ENCODE measurements at regions not wholly inside any gene's neighbourhood (a gene's known extent, or its start where the extent isn't known, plus 50 kb on each side); places are given as distances from the start of the nearest gene placed in this dataset.
"Not testable (repeated sequence)": the region's sequence is repeated elsewhere in the genome, so short reads cannot be mapped to it uniquely, and the experiment has no call there.

DNA sequence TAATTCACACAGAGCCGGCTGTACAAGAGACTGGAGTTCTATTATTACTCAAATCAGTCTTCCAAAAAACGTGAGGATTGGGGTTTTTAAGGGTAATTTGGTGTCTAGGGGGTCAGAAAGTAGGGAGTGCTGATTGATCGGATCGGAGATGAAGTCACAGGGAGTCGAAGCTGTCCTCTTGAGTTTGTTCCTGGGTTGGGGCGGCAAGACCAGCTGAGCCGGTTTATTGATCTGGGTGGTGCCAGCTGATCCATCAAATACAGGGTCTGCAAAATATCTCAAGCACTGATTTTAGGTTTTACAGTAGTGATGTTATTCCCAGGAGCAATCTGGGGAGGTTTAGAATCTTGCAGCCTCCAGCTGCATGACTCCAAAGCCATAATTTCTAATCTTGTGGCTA is 262.7 kb downstream of the KCNRG start:
- no peak for DNase-seq

DNA sequence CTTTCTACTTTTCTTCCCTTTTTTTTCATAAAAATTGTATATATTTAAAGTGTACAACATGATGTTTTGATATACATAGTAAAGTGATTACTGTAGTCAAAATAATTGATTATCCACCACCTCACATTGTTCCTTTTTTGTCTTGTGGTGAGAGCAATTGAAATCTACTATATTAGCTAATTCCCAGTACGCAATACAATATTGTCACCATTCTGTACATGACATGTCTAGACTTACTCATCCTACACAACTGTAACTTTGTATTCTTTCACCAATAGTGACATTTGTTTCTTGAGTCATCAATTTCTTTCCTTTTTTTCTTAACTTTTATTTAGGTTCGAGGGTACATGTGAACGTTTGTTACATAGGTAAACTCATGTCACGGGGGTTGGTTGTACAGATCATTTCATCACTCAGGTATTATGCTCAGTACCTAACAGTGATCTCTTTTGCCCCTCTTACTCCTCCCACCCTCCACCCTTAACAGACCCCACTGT is 265.2 kb downstream of the KCNRG start:
- no peak for DNase-seq

DNA sequence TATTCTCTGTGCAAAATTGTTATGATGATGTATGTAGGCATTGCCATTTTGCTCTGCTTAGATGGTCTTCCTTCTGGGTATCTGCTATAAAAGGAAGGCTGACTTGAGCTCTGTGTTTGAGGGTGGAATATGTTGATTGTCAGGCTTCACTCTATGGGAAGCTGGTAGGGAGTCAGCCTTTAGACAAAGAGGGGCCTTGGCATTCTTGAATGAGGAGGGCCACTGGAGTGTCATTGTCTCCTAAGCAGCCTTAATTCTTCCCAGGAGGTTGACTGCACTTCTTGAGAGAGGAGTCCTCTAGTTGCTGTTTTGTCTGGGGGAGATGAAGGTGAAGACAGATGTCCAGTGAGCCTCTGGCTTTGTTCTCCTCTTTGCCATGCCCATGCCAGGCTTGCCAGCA is 266.8 kb downstream of the KCNRG start:
- DNase-seq, result no peak

DNA sequence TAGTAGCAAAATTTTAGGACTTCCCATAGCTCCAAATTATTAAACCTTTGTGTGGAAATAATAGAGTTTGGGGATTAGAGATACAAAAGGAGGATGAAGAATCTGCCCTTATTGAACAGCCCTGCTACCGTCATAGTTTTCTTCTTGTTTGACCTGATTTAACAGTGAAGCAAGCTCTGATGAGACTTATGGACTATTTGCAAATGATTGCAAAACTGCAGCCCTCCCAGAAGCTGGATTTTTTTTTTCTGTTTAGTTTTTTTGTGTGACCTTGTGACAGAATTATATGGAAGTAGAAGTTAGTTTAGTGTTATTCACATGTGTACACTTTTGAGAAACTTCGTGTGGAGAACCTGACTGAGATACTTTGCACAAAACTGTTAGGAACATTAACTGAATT is 267.8 kb downstream of the KCNRG start:
- DNase-seq, result no peak

DNA sequence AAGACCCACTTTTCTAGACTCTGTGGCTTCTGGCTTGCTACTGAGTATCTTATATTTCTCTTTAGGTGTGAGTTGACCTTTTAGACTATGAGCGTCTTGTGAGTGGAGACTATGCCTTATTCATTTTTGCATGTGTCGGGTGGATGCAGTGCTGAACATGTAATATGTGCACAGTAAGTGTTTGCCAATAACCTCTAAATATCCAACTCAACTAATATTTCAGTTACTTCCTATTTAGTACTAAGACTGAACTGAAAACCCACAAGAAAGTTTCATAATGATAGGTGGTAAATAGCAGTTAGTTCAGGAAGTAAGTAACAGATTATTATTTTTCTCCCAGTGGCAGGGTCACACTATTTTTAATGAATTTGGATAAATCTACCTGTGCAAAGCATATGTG is 269.3 kb downstream of the KCNRG start:
- DNase-seq, result no peak

DNA sequence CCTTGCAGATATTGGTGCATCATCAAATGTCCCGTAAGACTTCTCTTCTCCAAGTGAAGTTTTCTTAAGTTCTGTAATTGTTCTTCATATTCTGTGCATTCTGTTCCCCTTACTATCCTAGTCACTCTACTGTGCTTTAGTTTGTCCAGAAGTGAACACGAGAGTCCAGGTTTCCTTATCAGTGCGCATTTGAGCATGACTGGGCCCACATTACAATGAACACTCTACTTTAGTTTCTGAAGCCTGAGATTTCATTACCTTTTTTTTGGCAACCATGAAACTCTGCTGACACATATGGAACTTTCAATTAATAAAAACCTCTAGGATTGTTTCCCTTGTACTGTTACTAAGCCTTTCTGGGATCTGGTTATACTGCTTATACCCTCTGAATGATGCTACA is 270.0 kb downstream of the KCNRG start:
- DNase-seq, result no peak

DNA sequence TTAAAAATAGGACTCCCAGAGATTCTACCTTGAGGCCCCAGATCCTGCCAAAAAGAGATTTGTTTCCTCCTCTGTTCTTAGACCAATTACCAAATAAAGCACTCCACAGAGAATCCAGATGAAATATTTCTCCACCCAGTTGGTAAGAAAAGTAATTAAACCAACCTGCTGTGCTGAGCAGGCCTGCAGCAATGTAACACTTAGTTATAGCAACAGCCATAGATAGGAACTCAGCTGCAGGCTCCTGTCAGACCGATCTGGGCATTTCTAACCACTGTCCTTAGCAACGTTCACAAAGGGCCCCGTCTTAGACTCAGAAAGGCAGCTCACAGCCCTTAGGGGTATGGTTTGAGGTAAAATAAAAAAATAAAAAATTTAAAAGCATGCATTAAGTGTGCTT is 271.1 kb downstream of the KCNRG start:
- no peak for DNase-seq

DNA sequence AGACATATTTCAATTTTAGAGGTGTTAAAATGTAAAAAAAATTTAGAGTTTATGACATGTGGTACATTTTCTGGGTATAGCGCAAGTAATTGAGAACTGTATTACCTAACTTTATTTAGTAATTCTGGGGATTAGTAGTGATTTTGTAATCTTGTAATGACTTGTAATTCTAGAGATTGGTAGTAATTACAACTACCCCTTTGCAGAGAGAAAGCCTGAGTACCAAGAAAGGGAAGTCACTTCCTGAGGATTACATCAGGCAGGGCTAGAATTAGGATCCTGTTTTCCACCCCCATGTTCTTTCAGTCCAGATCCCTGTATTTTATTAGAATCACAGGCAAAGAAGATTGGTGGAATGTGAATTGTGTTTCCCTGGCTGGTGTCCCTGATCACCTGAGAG is 274.9 kb downstream of the KCNRG start:
- DNase-seq, result no peak

DNA sequence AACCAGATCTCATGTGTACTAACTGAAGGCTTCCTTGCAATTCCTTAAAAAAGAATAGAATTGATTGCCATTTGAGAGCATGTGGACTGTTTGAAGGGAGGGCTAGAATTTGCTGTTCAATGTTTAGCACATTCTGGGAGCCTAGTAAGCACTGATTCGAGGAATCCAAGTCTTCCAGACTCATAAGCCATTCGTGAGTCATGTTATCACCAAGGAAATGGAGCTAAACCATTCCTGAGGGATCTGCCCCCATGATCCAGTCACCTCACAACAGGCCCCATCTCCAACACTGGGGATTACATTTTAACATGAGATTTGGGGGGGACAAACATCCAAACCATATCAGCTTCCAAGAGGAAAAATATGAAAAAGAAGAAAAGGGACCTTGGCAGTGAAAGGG is 276.4 kb downstream of the KCNRG start:
- peak; percentile 13 for DNase-seq

DNA sequence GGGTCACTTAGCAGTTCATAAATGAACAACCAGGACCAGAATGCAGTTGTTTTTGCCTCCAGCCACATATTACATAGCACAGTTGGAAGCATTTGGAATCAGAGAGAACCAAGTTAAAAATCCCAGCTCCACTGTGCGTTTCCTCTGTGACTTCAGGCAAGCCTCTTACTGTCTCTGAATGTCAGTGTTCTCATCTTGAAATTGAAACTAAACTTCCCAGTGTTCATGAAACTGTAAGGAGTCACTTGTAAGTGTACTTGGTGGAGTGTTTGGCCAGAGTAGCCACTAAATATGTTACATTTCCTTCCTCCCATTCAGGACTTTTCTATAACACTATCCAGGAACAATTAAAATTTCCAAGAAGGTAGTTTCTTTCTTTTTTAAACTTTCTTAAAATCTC is 276.8 kb downstream of the KCNRG start:
- DNase-seq, result no peak

DNA sequence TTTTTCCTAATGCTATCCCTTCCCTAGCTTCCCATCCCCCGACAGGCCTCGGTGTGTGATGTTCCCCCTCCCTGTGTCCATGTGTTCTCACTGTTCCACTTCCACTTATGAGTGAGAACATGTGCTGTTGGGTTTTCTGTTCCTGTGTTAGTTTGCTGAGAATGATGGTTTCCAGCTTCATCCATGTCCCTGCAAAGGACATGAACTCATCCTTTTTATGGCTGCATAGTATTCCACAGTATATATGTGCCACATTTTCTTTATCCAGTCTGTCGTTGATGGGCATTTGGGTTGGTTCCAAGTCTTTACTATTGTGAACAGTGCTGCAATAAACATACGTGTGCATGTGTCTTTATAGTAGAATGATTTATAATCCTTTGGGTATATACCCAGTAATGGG is 279.2 kb downstream of the KCNRG start:
- DNase-seq, result not testable (repeated sequence)

DNA sequence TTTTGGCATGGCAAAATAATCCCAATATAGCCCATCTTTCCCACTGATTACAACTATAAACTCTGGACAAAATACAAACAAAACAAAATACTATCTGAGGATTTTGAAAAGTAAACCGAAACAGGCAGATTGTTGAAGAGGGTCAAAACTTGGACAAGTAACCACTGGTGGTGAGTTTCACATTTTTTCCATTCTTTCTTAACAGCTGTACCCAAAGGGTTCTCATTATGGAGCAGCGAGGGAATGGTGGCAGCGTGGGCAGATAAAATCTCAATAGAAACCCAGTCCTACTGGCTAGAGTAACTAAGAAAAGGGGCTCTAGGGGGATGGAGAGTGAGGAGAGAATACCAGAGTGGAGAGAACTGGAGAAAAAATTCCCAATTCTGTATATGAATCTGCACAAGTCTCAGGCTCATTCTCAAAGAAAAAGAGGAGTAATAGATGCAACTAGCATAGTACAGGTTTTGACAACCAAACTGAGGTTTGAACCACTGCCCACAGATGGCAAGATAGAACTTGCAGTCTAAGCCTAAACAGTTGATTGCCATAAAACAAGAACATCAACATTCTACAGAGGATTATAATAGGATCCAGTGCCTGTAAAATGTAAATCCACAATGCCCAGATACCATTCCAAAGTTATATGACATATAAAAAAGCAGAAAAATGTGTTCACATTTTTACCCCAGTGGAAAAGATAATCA is 284.5 kb downstream of the KCNRG start:
- DNase-seq, result no peak

DNA sequence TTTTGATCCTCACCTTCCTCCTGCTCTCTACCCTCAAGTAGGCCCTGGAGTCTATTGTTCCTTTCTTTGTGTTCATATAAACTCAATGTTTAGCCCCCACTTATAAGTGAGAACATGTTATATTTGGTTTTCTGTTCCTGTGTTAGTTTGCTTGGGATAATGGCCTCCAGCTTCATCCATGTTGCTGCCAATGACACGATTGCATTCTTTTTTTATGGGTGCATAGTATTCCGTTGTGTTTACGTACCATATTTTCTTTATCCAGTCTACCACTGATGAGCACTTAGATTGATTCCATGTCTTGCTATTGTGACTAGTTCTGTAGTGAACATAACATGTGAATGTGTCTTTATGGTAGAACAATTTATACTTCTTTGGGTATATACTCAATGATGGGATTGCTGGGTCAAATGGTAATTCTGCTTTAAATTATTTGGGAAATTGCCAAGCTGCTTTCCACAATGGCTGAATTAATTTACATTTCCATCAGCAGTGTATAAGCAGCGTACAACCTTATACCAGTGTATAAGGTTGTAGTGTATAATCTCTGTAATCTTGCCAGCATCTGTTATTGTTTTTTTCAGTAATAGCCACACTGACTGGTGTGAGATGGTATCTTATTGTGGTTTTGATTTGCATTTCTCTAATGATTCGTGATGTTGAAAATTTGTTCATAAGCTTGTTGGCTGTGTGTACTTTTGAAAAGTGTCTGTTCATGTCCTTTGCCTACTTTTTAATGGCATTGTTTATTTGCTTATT is 288.9 kb downstream of the KCNRG start:
- no peak for DNase-seq

DNA sequence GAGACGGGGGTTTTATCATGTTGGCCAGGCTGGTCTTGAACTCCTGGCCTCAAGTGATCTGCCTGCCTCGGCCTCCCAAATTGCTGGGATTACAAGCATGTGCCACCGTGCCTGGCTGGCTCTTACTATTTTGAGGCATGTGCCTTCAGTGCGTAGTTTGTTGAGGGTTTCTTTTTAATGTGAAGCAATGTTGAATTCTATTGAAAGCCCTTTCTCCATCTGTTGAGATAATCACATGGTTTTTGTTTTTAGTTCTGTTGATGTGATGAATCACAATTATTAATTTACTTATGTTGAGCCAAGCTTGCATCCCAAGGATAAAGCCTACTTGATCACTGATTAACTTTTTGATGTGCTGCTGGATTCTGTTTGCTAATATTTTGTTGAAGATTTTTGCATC is 290.9 kb downstream of the KCNRG start:
- DNase-seq, result no peak

DNA sequence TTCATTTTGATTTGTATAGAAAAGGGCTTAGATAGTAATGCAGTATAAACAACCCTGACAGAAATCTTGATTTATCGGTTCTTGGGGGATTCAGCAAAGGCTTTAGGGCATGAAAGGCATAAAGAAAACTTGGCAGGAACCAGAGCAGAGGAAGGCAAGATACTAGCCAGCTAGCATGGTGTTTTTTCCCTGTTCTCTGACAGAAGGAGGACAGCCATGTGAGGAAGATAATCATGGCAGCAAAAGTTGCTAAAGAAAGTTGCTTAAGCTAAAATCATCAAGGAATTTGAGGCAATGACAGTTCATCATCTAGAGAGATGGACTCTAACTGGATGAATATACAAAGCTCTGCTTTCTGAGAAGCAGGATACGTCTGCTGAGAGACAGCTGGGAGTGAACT is 294.1 kb downstream of the KCNRG start:
- DNase-seq, result no peak

DNA sequence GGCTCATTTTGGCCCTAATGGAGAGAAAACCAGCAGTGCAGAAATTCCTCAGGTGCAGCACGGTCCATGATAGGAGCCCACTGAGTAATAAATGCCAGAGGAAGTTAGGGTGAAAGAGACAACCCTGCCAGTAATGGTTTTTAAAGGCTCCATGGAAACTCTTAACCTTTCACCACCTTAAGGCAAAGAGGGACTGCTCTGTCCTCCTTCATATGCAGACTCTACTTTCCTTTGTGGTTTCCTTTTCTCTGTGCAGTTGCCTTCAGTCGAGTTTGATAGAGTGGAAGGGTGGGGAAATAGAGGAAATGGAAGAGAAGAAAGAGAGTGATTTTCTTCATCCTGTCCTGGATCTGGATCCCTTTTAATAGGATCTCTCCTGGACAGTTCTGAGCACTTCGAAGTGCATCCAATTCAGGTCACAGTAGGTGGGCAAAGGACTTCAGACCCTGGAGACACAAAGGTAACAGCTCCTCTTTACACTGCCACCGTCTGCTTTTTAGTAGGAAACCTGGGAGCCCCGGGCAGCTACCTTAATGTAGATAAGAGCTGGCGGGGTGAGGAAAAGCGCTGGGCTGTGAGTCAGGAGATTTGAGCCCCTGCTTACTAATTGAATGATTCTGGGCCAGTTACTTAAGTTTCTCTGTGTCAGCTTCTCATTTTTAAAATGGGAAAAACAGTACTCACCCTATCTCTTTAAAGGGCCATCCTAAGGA is 294.8 kb downstream of the KCNRG start:
- no peak for DNase-seq

DNA sequence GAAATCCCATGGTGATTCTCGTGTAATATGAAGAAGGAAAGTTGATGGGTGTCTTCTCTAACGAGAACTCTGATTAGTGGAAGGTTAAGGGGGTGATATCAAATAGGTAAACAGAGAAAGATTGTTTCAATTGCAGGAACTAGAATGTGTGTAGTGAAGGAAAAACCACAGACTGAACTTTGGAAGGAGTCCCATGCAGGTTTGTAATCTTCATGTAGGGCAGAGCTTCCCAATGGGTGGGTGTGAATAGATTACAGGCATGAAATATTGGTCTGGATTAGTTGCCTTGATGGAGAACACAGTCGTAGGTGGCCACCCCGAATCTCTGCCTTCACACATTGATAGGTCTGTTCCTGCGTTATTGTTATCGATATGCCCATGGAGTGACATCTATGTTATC is 295.5 kb downstream of the KCNRG start:
- DNase-seq, result no peak

DNA sequence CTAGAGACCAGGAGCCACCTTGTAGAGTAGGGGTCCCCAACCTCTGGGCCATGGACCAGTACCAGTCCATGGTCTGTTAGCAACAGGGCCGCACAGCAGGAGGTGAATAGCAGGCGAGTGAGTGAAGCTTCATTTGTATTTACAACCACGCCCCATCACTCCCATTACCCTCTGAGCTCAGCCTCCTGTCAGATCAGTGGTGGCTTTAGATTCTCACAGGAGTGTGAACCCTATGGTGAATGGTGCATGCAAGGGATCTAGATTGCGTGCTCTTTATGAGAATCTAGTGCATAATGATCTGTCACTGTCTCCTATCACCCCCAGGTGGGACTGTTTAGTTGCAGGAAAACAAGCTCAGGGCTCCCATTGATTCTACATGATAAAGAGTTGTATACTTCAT is 303.6 kb downstream of the KCNRG start:
- no peak for DNase-seq

DNA sequence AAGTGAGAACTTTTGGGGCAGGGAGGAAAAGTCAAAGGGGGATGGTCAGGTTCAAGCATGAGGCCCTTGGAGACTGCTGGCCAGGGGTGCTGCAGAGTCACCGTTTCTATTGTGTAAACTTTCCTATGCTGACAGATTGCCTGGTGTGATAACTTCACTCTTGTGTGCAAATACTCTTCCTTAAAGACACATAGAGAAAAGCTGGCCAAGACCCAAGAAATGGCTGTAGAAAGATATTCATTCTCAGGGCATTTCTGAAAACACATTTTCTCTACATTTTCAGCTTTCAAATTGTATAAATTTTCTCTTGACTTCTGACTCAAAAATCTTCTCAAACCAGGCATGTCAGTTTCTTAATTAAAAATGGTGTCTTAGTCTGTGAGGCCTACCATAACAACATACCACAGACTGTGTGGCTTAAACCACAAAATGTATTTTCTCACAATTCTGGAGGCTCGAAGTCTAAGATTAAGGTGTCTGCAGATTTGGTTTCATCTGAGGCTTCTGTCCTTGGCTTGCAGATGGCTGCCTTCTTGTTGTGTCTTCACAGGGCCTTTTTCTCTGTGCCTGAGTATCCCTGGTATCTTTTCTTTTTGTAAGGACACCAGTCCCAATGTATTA is 304.5 kb downstream of the KCNRG start:
- DNase-seq, result peak; percentile 79

DNA sequence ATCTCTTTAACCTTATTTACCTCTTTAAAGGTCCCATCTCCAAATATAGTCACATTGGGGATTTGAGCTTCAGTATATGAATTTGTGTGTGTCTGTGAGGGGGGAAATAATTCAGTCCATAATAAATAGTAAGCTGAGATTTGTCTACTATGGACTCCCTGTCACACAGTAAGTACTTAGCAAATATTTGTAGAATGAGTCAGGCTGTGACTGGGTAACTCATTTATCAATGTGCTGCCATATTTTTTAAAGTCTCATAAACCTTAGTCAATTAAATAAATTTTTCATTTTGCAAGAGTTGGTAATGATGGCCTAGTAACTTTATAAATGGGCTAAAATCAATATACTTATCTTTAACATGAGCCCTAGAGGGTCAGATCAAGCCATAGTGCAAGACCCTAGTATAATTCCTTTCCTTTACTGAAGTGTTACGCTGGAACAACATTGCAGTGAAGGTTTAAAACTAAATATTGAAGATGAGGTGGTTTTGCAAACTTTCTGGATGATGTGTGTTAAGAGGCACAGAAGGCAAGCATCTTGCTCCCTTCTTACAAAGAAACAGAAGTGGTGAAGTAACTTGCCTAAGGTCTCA is 305.1 kb downstream of the KCNRG start:
- DNase-seq, result peak; percentile 76

DNA sequence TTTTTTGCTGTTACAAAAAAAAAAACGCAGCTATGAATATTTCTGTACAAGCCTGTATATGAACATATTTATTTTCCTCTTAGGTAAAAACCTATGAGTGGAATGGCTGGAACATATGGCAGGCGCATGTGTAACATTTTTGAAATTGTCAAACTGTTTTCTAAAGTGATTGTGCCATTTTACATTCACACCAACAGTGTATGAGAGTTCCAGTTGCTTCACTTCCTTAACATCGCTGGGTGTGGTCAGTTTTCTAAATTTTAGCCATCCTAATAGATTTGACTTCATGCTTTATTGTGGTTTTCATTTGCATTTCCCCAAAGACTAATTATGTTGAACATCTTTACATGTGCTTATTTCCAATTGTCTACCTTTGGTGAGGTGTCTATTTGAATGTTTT is 306.8 kb downstream of the KCNRG start:
- DNase-seq, result no peak

DNA sequence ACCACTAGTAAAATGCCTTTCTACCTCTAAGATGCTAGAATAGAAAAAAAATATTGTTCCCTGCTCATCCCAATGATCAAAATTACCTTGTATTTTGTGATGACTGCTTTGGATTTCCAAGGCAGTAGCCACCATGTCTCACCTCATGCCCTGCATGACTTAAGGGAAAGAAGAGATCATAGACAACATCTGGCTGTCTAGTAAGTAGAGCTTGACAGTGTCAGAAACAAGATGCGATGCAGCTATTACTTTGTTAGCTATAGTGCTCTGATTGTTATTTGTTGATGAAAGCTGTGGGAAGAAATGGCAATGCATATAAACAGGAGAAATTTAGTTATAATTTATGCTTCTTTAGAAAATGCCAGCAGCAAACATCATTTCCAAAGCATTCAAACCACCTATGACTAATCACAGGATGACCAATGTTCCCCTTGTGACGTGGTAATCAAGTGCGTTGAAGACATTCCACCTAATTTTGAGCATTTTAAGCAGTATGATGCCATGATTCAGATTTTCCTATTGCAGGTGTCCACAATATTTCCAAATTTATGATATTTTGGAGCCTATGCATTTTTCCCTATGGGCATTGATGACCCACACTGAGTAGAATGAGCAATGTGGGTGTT is 308.3 kb downstream of the KCNRG start:
- DNase-seq, result peak; percentile 97

DNA sequence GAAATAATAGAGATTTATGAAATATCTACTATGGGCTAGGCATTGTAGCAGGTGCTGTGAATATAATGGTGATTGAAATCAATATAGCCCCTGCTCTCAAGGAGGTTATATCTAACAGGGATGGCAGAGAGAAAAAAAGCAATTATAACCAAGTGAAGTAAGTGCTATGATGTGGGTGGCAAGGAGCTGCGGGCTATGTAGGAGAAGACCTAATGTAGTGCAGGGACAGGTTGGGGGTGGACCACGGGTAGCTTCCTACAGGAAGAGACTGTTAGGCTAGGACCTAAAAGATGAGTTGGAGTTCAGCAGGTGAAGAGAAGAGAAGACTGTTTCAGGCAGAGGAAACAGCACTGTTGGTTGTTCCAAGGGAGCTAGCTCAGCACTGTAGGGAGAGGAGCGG is 311.0 kb downstream of the KCNRG start:
- DNase-seq, result no peak

Measured in fibroblast of skin of right quadriceps (primary cell).